ENCODE measurements at regions not wholly inside any gene's neighbourhood (a gene's known extent, or its start where the extent isn't known, plus 50 kb on each side); places are given as distances from the start of the nearest gene placed in this dataset.
"Not testable (repeated sequence)": the region's sequence is repeated elsewhere in the genome, so short reads cannot be mapped to it uniquely, and the experiment has no call there.

DNA sequence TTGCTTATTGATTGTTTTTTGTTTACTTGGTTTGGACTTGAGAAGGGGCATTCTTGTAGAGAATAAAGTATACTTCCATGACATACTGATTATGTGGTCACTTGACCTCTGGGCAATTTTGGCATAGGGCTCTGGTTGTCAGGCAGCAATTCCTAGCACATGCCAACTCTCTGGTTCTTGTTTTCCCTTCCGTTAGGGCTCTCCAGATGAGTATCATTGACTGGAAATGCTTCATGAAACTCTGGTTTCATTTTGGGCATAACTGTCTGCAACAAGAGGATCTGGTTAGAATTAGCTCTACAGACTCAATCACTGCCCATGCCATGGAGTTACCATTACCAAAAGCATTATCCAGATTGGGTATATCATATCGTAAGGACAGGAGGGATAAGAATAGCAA is 1057.9 kb downstream of the FAT4 start:
- H3K27me3 Mint-ChIP-seq, result no peaks in the 10 kb centered on the region
- no peak overlapping the region for H3K27ac Mint-ChIP-seq
- peaks cover 10% of the 10 kb centered on the region for H3K9me3 Mint-ChIP-seq
- H3K4me1 Mint-ChIP-seq, result no peaks in the 10 kb centered on the region
- no peaks in the 10 kb centered on the region for H3K36me3 Mint-ChIP-seq
- no peak overlapping the region for H3K4me3 Mint-ChIP-seq

DNA sequence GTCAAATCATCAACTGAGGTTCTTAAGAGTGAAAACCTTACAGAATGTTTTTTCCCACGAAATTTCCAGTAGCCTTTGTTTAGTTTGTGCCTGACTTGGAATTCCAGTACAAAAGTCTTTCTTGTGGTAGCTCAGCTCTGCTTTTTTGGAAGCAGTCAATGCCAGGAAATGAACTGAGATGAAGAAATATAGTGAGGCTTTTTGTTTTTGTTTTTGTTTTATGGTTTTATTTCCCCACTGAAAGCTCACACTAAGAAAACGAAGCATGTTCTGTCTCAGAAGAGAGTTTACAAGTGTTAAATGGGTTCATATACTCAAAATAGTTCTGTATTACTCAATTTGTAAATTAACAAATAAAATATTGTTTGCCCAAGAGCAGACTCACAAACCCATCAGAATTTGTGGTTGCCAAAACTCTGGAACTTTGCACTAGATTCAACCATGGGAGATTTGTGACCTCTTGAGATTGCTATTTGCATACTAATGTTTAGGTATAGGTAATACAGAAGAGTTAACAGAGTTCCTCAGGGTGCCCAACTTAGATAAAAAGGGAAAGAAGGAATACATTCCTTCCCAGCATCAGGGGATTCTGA is 1060.8 kb downstream of the FAT4 start:
- H3K27ac Mint-ChIP-seq, result no peak overlapping the region

GRCh38 chr4:126385954-126386353 is 1071.2 kb downstream of the FAT4 start:
- no peak overlapping the region for H3K4me3 Mint-ChIP-seq
- H3K27ac Mint-ChIP-seq, result no peak overlapping the region
- no peaks in the 10 kb centered on the region for H3K36me3 Mint-ChIP-seq
- peaks cover 9% of the 10 kb centered on the region for H3K9me3 Mint-ChIP-seq
- H3K27me3 Mint-ChIP-seq, result no peaks in the 10 kb centered on the region
- H3K4me1 Mint-ChIP-seq, result no peaks in the 10 kb centered on the region

More for the DNA sequence above, 1060.8 kb downstream of the FAT4 start:
- peaks cover 10% of the 10 kb centered on the region for H3K9me3 Mint-ChIP-seq
- no peaks in the 10 kb centered on the region for H3K27me3 Mint-ChIP-seq
- no peaks in the 10 kb centered on the region for H3K4me1 Mint-ChIP-seq
- H3K4me3 Mint-ChIP-seq, result no peak overlapping the region
- H3K36me3 Mint-ChIP-seq, result no peaks in the 10 kb centered on the region

DNA sequence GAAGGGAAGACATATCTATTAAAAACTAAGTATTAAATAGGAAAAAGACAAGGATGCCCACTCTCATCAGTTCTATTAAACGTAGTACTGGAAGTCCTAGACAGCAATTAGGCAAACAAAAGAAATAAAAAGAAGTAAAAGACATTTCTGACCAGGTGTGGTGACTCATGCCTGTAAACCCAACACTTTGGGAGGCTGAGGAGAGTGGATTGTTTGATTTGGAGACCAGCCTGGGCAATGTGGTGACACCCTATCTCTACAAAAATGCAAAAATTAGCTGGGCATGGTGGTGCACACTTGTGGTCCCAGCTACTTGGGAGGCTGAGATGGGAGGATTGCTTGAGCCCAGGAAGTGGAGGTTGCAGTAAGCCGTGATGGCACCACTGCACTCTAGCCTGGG is 1071.8 kb downstream of the FAT4 start:
- Mint-ChIP-seq H3K4me1 (no peaks in the 10 kb centered on the region), H3K27me3 (no peaks in the 10 kb centered on the region), H3K4me3 (no peak overlapping the region), H3K9me3 (peaks cover 14% of the 10 kb centered on the region), H3K36me3 (no peaks in the 10 kb centered on the region), H3K27ac (no peak overlapping the region)

GRCh38 chr4:126395664-126396063 is 1080.9 kb downstream of the FAT4 start:
- no peak overlapping the region for H3K4me3 Mint-ChIP-seq
- H3K36me3 Mint-ChIP-seq, result no peaks in the 10 kb centered on the region
- no peak overlapping the region for H3K27ac Mint-ChIP-seq
- no peaks in the 10 kb centered on the region for H3K27me3 Mint-ChIP-seq
- no peaks in the 10 kb centered on the region for H3K4me1 Mint-ChIP-seq
- H3K9me3 Mint-ChIP-seq, result peaks cover 18% of the 10 kb centered on the region

GRCh38 chr4:126396121-126396520 is 1081.4 kb downstream of the FAT4 start:
- H3K4me3 Mint-ChIP-seq, result no peak overlapping the region

DNA sequence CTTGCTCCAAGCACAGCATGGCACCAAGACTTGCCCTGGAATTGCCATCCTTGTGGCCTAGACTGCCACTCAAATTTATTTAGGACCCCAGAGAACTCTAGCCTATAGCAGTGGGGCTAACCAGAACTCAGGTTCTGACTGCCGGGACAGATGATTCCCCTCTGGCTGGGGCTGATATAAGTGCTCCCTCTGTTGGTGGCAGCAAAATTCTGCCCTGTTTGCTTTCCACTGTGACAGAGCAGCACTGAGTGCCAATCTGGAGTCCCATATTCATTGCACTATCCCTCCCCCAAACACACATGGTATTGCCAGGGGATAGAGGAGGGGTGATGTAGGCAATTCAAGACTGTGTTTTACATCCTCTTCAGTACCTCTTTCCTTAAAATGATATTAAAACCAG is 1081.9 kb downstream of the FAT4 start:
- no peak overlapping the region for H3K27ac Mint-ChIP-seq
- no peaks in the 10 kb centered on the region for H3K36me3 Mint-ChIP-seq
- H3K4me3 Mint-ChIP-seq, result no peak overlapping the region
- H3K27me3 Mint-ChIP-seq, result no peaks in the 10 kb centered on the region
- peaks cover 10% of the 10 kb centered on the region for H3K9me3 Mint-ChIP-seq
- H3K4me1 Mint-ChIP-seq, result no peaks in the 10 kb centered on the region

More at GRCh38 chr4:126396121-126396520, 1081.4 kb downstream of the FAT4 start:
- Mint-ChIP-seq H3K27me3 (no peaks in the 10 kb centered on the region), H3K36me3 (no peaks in the 10 kb centered on the region), H3K4me1 (no peaks in the 10 kb centered on the region), H3K9me3 (peaks cover 13% of the 10 kb centered on the region), H3K27ac (no peak overlapping the region)

- Mint-ChIP-seq H3K27ac (no peak overlapping the region), H3K4me3 (no peak overlapping the region), H3K9me3 (peaks cover 5% of the 10 kb centered on the region), H3K36me3 (no peaks in the 10 kb centered on the region), H3K27me3 (no peaks in the 10 kb centered on the region), H3K4me1 (no peaks in the 10 kb centered on the region)
These were observed 1089.8 kb downstream of the FAT4 start for GRCh38 chr4:126404549-126404948.

DNA sequence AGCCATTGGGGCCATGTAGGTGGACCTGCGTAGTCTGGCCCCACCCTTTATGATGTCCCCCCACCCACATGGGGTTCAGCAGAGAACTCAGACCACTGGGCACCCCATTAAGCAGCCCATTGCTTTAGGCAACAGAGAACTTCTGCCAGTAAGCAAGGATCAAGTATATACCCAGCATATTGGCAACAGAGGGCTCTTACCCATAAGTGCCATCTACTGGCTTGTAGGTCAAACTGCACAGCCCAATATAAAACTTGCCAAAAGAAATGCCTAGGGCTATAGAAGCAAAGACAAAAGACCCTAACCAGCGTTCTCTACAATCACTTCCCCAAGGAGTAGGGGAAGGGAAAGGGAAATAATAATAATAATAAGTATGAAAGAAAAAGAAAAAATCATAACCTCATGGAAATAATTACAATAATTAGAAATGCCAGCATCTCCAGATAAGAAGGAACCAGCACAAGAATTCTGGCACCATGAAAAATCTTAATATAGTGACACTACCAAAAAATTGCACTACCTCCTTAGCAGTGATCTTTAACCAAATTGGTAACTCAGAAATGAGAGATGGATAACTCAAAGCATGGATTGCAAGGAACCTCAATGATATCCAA is 1090.7 kb downstream of the FAT4 start:
- Mint-ChIP-seq H3K9me3 (peaks cover 5% of the 10 kb centered on the region), H3K4me1 (no peaks in the 10 kb centered on the region), H3K27me3 (no peaks in the 10 kb centered on the region), H3K4me3 (no peak overlapping the region), H3K36me3 (no peaks in the 10 kb centered on the region), H3K27ac (no peak overlapping the region)

DNA sequence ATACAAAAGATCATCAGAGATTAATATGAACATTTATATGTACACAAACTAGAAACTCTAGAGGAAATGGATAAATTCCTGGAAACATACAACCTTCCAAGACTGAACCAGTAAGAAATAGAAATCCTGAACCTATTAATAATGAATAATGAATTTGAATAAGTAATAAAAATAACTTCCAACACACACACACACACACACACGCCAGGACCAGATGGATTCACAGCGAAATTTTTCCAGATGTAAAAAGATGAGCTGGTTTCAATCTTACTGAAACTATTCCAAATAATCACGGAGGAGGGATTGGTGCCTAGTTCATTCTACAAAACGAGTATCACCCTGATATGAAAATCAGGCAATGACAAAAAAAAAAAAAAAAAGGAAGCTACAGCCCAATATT is 1095.0 kb downstream of the FAT4 start:
- no peaks in the 10 kb centered on the region for H3K4me1 Mint-ChIP-seq
- H3K27me3 Mint-ChIP-seq, result no peaks in the 10 kb centered on the region
- H3K9me3 Mint-ChIP-seq, result peaks cover 5% of the 10 kb centered on the region
- no peaks in the 10 kb centered on the region for H3K36me3 Mint-ChIP-seq
- no peak overlapping the region for H3K4me3 Mint-ChIP-seq
- H3K27ac Mint-ChIP-seq, result no peak overlapping the region

- Mint-ChIP-seq H3K27ac (no peak overlapping the region), H3K36me3 (no peaks in the 10 kb centered on the region), H3K27me3 (no peaks in the 10 kb centered on the region), H3K4me3 (no peak overlapping the region), H3K9me3 (peaks cover 5% of the 10 kb centered on the region), H3K4me1 (no peaks in the 10 kb centered on the region)
These were observed 1096.3 kb downstream of the FAT4 start for GRCh38 chr4:126411047-126411446.

- H3K36me3 Mint-ChIP-seq, H3K27ac Mint-ChIP-seq, H3K4me3 Mint-ChIP-seq, H3K4me1 Mint-ChIP-seq, H3K27me3 Mint-ChIP-seq, H3K9me3 Mint-ChIP-seq: not testable (repeated sequence)
These were observed 1097.6 kb downstream of the FAT4 start for GRCh38 chr4:126412310-126412709.

GRCh38 chr4:126414741-126415140 is 1100.0 kb downstream of the FAT4 start:
- Mint-ChIP-seq H3K9me3 (peaks cover 10% of the 10 kb centered on the region), H3K4me1 (no peaks in the 10 kb centered on the region), H3K27ac (no peak overlapping the region), H3K27me3 (no peaks in the 10 kb centered on the region), H3K36me3 (no peaks in the 10 kb centered on the region), H3K4me3 (no peak overlapping the region)

GRCh38 chr4:126419266-126419665 is 1104.5 kb downstream of the FAT4 start:
- no peaks in the 10 kb centered on the region for H3K36me3 Mint-ChIP-seq
- no peak overlapping the region for H3K27ac Mint-ChIP-seq
- peaks cover 17% of the 10 kb centered on the region for H3K9me3 Mint-ChIP-seq
- no peak overlapping the region for H3K4me3 Mint-ChIP-seq
- no peaks in the 10 kb centered on the region for H3K4me1 Mint-ChIP-seq
- H3K27me3 Mint-ChIP-seq, result no peaks in the 10 kb centered on the region

DNA sequence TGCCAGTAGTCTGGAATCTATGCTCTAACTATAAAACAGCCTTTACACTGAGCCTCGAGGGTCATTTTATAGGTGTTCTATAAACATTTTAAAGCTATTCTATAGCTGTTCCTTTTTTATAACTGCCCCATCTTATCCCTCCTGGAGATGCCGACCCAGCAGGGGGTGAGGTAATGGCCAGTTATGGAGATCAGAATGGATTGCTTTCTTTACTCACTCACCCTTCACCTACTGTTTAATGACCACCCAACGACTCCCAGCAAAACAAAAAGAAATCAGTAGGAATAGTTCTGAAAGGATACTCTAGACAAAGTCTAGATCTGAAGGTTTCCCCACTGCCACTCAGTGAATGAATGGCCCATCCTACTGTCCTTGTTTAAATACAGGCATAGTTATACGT is 1113.1 kb downstream of the FAT4 start:
- Mint-ChIP-seq H3K4me1 (no peaks in the 10 kb centered on the region), H3K27ac (no peak overlapping the region), H3K27me3 (no peaks in the 10 kb centered on the region), H3K36me3 (no peaks in the 10 kb centered on the region), H3K9me3 (no peaks in the 10 kb centered on the region), H3K4me3 (no peak overlapping the region)

- no peaks in the 10 kb centered on the region for H3K4me1 Mint-ChIP-seq
- H3K27ac Mint-ChIP-seq, result no peak overlapping the region
- H3K36me3 Mint-ChIP-seq, result no peaks in the 10 kb centered on the region
- no peaks in the 10 kb centered on the region for H3K27me3 Mint-ChIP-seq
- H3K4me3 Mint-ChIP-seq, result no peak overlapping the region
- no peaks in the 10 kb centered on the region for H3K9me3 Mint-ChIP-seq
These were observed 1116.3 kb downstream of the FAT4 start for GRCh38 chr4:126431049-126431448.

DNA sequence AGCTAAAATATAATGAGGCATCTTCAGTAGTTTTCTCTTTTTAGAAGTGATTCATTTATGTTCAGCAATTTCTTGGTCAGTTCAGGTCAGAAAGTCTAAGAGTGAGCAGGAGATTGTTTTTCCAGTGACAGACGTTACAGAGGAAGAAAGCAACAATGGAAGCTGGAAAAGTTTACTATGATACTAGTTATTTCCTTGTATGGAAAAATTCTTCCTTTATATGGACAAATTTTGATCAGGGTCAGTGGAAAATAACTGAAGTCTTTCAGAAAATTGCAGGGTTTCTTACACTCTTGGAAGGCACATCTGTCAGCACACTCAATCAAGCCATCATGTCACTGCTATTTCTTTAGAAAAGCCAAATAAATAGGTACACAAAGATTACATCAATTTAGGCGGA is 1120.7 kb downstream of the FAT4 start:
- H3K36me3 Mint-ChIP-seq, result no peaks in the 10 kb centered on the region
- H3K27me3 Mint-ChIP-seq, result no peaks in the 10 kb centered on the region
- H3K4me1 Mint-ChIP-seq, result no peaks in the 10 kb centered on the region
- H3K27ac Mint-ChIP-seq, result no peak overlapping the region
- H3K9me3 Mint-ChIP-seq, result no peaks in the 10 kb centered on the region
- no peak overlapping the region for H3K4me3 Mint-ChIP-seq

All from activated naive CD4-positive, alpha-beta T cell treated with anti-CD3 and anti-CD28 coated beads, Interleukin-2, amount 50 U/mL, for 24 hours (primary cell).